IMR-90 (cell line): ENCODE measurements at regions not wholly inside any gene's neighbourhood (a gene's known extent, or its start where the extent isn't known, plus 50 kb on each side); places are given as distances from the start of the nearest gene placed in this dataset.

Experiments used
- ATAC-seq: fragments of 200-7000 bp; cut with Tn5 transposase; 2 replicates; pipeline ENCODE4 v1.9.1; 2020; ENCODE audit warnings: low read depth, mild to moderate bottlenecking, moderate library complexity
- BruUV-seq: library from RNA; stranded (reverse); fragments of 400-500 nt; replicated peaks from 2 replicates; lab custom pipeline; 2021; lab: Mats Ljungman, UMichigan
- CTCF ChIA-PET: fragments of 300-600 bp; formaldehyde crosslinking; extraction: SDS; loops from one replicate; lab custom pipeline; 2021; ENCODE audit warnings: antibody characterized with exemption; lab: Yijun Ruan, JAX
- POLR2A ChIA-PET: fragments of 300-600 bp; sonication (Branson Sonifier 250); formaldehyde crosslinking; loops from one replicate; lab custom pipeline; 2022; ENCODE audit warnings: antibody characterized with exemption; ENCODE audit not compliant: unreplicated experiment; lab: Charles Lee
- DNase-seq: peaks from one replicate; pipeline ENCODE4 v3.0.0; 2013
- H2AFZ ChIP-seq: replicated peaks from 2 replicates; pipeline ENCODE3; 2013; ENCODE audit warnings: low read length, mild to moderate bottlenecking; ENCODE audit not compliant: poor library complexity
- H2AK5ac ChIP-seq: 2 replicates; pipeline ENCODE4 v1.6.1; 2013; ENCODE audit warnings: low read depth, low read length, inconsistent platforms
- H2AK9ac ChIP-seq: replicated peaks from 2 replicates; pipeline ENCODE3; 2013; ENCODE audit warnings: mild to moderate bottlenecking, low read depth, low read length, moderate library complexity; ENCODE audit not compliant: poor library complexity
- H2BK120ac ChIP-seq: 2 replicates; pipeline ENCODE4 v1.6.1; 2013; ENCODE audit warnings: low read depth, low read length, inconsistent platforms
- H2BK15ac ChIP-seq: 3 replicates; pipeline ENCODE4 v1.6.1; 2013; ENCODE audit warnings: low read depth, low read length, inconsistent platforms
- H2BK20ac ChIP-seq: 2 replicates; pipeline ENCODE4 v1.6.1; 2013; ENCODE audit warnings: low read depth, mild to moderate bottlenecking, inconsistent platforms, low read length, moderate library complexity
- H2BK5ac ChIP-seq: 2 replicates; pipeline ENCODE4 v1.6.1; 2013; ENCODE audit warnings: mild to moderate bottlenecking, low read depth, low read length, inconsistent platforms; ENCODE audit not compliant: poor library complexity, severe bottlenecking
- H3K14ac ChIP-seq: replicated peaks from 2 replicates; pipeline ENCODE4 v1.6.1; 2013; ENCODE audit warnings: low read depth, low read length, inconsistent platforms
- H3K18ac ChIP-seq: 2 replicates; pipeline ENCODE4 v1.6.1; 2013; ENCODE audit warnings: low read depth, low read length, control low read depth
- H3K23ac ChIP-seq: 2 replicates; pipeline ENCODE4 v1.6.1; 2013; ENCODE audit warnings: low read depth, low read length, inconsistent platforms
- H3K27ac ChIP-seq: 2 replicates; pipeline ENCODE4 v1.5.1; 2013; ENCODE audit warnings: mild to moderate bottlenecking, control low read depth, low read length; ENCODE audit not compliant: insufficient read depth
- H3K27me3 ChIP-seq: 2 replicates; pipeline ENCODE4 v1.6.1; 2013; ENCODE audit warnings: low read length; ENCODE audit not compliant: control insufficient read depth, insufficient read depth
- H3K36me3 ChIP-seq: 2 replicates; pipeline ENCODE4 v1.6.1; 2013; ENCODE audit warnings: low read length, mixed read lengths; ENCODE audit not compliant: control insufficient read depth, insufficient read depth
- H3K4ac ChIP-seq: 2 replicates; pipeline ENCODE4 v1.6.1; 2013; ENCODE audit warnings: low read depth, low read length, inconsistent platforms
- H3K4me1 ChIP-seq: 2 replicates; pipeline ENCODE4 v1.6.1; 2013; ENCODE audit warnings: low read length, mixed read lengths; ENCODE audit not compliant: control insufficient read depth, insufficient read depth
- H3K4me2 ChIP-seq: 2 replicates; pipeline ENCODE4 v1.6.1; 2013; ENCODE audit warnings: low read depth, mild to moderate bottlenecking, control low read depth, low read length, moderate library complexity
- H3K4me3 ChIP-seq: 2 replicates; pipeline ENCODE4 v1.5.1; 2013; ENCODE audit warnings: low read depth, mild to moderate bottlenecking, control low read depth, low read length, moderate library complexity; ENCODE audit not compliant: insufficient read depth
- H3K56ac ChIP-seq: 2 replicates; pipeline ENCODE4 v1.6.1; 2013; ENCODE audit warnings: low read length, inconsistent platforms; ENCODE audit not compliant: insufficient read depth; ENCODE audit errors: extremely low read depth
- H3K79me1 ChIP-seq, 2 experiments: 2 replicates each; pipeline ENCODE4 v1.6.1; 2013; ENCODE audit warnings: low read length in 2 of 2, inconsistent platforms in 1 of 2, low read depth in 1 of 2
- H3K9ac ChIP-seq: 2 replicates; pipeline ENCODE4 v1.6.1; 2013; ENCODE audit warnings: low read depth, low read length, control low read depth
- H3K9me1 ChIP-seq: 2 replicates; pipeline ENCODE4 v1.6.1; 2013; ENCODE audit warnings: low read length, inconsistent platforms; ENCODE audit not compliant: insufficient read depth
- H3K9me3 ChIP-seq: 2 replicates; pipeline ENCODE4 v1.6.1; 2013; ENCODE audit warnings: low read length; ENCODE audit not compliant: control insufficient read depth, insufficient read depth
- H4K20me1 ChIP-seq: 2 replicates; pipeline ENCODE4 v1.6.1; 2013; ENCODE audit warnings: low read length, inconsistent platforms; ENCODE audit not compliant: insufficient read depth
- H4K5ac ChIP-seq: 2 replicates; pipeline ENCODE4 v1.6.1; 2013; ENCODE audit warnings: mild to moderate bottlenecking, low read depth, low read length, control low read depth
- H4K8ac ChIP-seq, 2 experiments: 2 replicates each; pipeline ENCODE4 v1.6.1; 2013; ENCODE audit warnings: low read depth in 2 of 2, low read length in 2 of 2, control low read depth in 1 of 2, inconsistent platforms in 1 of 2
- H4K91ac ChIP-seq: 2 replicates; pipeline ENCODE4 v1.6.1; 2013; ENCODE audit warnings: low read depth, low read length, inconsistent platforms; ENCODE audit not compliant: insufficient read depth
- BHLHE40 ChIP-seq: fragments of 150-350 bp; IDR thresholded peaks from 2 replicates; pipeline ENCODE4 v1.6.1; 2016; ENCODE audit warnings: mild to moderate bottlenecking, low read depth, low read length
- CEBPB ChIP-seq: IDR thresholded peaks from 2 replicates; pipeline ENCODE4 v1.6.1; 2012; ENCODE audit warnings: low read depth, low read length, improper control_type of control experiment
- CHD1 ChIP-seq: IDR thresholded peaks from 2 replicates; pipeline ENCODE4 v1.6.1; 2012; ENCODE audit warnings: low read depth, low read length, improper control_type of control experiment
- ELK1 ChIP-seq: fragments of 150-350 bp; IDR thresholded peaks from 2 replicates; pipeline ENCODE4 v1.6.1; 2016; ENCODE audit warnings: low read depth, mild to moderate bottlenecking, low read length, moderate library complexity, borderline replicate concordance
- FOS ChIP-seq: fragments of 150-350 bp; IDR thresholded peaks from 2 replicates; pipeline ENCODE4 v1.6.1; 2016; ENCODE audit warnings: low read depth, low read length
- MAFK ChIP-seq: IDR thresholded peaks from 2 replicates; pipeline ENCODE4 v1.6.1; 2012; ENCODE audit warnings: low read depth, low read length, improper control_type of control experiment
- MAZ ChIP-seq: IDR thresholded peaks from 2 replicates; pipeline ENCODE4 v1.6.1; 2012; ENCODE audit warnings: low read depth, mild to moderate bottlenecking, low read length, improper control_type of control experiment, moderate library complexity, borderline replicate concordance
- MXI1 ChIP-seq: IDR thresholded peaks from 2 replicates; pipeline ENCODE4 v1.6.1; 2012; ENCODE audit warnings: low read depth, mild to moderate bottlenecking, low read length, moderate library complexity, borderline replicate concordance
- NFE2L2 ChIP-seq: fragments of 150-350 bp; IDR thresholded peaks from 2 replicates; pipeline ENCODE4 v1.6.1; 2016; ENCODE audit warnings: low read depth, mild to moderate bottlenecking, low read length
- POLR2A ChIP-seq: IDR thresholded peaks from 2 replicates; pipeline ENCODE4 v1.6.1; 2012; ENCODE audit warnings: mild to moderate bottlenecking, low read depth, low read length
- RAD21 ChIP-seq: IDR thresholded peaks from 2 replicates; pipeline ENCODE4 v1.6.1; 2012; ENCODE audit warnings: low read length, improper control_type of control experiment
- RCOR1 ChIP-seq: IDR thresholded peaks from 2 replicates; pipeline ENCODE4 v1.6.1; 2012; ENCODE audit warnings: mild to moderate bottlenecking, low read length, improper control_type of control experiment; ENCODE audit not compliant: insufficient replicate concordance
- RFX5 ChIP-seq: IDR thresholded peaks from 2 replicates; pipeline ENCODE4 v1.8.0; 2012; ENCODE audit warnings: low read depth, mild to moderate bottlenecking, low read length, moderate library complexity
- SMC3 ChIP-seq: fragments of 150-350 bp; IDR thresholded peaks from 2 replicates; pipeline ENCODE4 v1.6.1; 2016; ENCODE audit warnings: low read depth, mild to moderate bottlenecking, antibody characterized with exemption, low read length, moderate library complexity
- WGBS, 2 experiments: methylation state at CpG; one replicate each; pipeline versions ENCODE4 v1.1.5 to v1.1.7; 2013; ENCODE audit warnings: missing lambda C conversion rate in 2 of 2; ENCODE audit not compliant: insufficient read length in 1 of 2; ENCODE audit errors: extremely low coverage in 2 of 2; 5-methylcytosine and 5-hydroxymethylcytosine counted together
- dilution Hi-C: fragments of 300-500 bp; cut with HindIII; formaldehyde crosslinking; loops from one replicate; pipeline ENCODE4 v1.14.3; 2018; ENCODE audit warnings: low sequenced_read_pairs; ENCODE audit not compliant: unreplicated experiment
- in situ Hi-C: fragments of 300-500 bp; cut with MboI; formaldehyde crosslinking; loops from 3 replicates; pipeline ENCODE4 v1.14.3; 2019; ENCODE audit warnings: low sequenced_read_pairs, inconsistent platforms, mixed read lengths
- intact Hi-C: fragments of 100-400 bp; cut with micrococcal nuclease; formaldehyde crosslinking; loops from 2 replicates; pipeline ENCODE4 v1.10.0; 2022
- TF ChIP-seq, protein P1 (sequence below): fragments of 150-350 bp; IDR thresholded peaks from 2 replicates; pipeline ENCODE4 v1.6.1; 2017; ENCODE audit warnings: mild to moderate bottlenecking, antibody characterized with exemption, low read length, low read depth
- TF ChIP-seq, protein P2 (sequence below): conservative IDR thresholded peaks from 2 replicates; pipeline ENCODE4 v1.5.1; 2012; ENCODE audit warnings: mild to moderate bottlenecking, low read depth, low read length, improper control_type of control experiment

GRCh38 chr5:178808886-178809285, 50.9 kb upstream of the ZNF354B start:
- POLR2A ChIA-PET = no interaction called here

More at GRCh38 chr5:178808886-178809285, 50.9 kb upstream of the ZNF354B start:
- no peak overlapping the region for H2AFZ ChIP-seq
- ATAC-seq (no peak), DNase-seq (no peak)
- TF ChIP-seq MXI1 = no peak
- TF ChIP-seq FOS = no peak
- no peak for TF ChIP-seq MAFK
- TF ChIP-seq MAZ = no peak
- no peak for TF ChIP-seq CHD1
- TF ChIP-seq, protein P1, sequence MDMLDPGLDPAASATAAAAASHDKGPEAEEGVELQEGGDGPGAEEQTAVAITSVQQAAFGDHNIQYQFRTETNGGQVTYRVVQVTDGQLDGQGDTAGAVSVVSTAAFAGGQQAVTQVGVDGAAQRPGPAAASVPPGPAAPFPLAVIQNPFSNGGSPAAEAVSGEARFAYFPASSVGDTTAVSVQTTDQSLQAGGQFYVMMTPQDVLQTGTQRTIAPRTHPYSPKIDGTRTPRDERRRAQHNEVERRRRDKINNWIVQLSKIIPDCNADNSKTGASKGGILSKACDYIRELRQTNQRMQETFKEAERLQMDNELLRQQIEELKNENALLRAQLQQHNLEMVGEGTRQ = no peak
- TF ChIP-seq, protein P2, sequence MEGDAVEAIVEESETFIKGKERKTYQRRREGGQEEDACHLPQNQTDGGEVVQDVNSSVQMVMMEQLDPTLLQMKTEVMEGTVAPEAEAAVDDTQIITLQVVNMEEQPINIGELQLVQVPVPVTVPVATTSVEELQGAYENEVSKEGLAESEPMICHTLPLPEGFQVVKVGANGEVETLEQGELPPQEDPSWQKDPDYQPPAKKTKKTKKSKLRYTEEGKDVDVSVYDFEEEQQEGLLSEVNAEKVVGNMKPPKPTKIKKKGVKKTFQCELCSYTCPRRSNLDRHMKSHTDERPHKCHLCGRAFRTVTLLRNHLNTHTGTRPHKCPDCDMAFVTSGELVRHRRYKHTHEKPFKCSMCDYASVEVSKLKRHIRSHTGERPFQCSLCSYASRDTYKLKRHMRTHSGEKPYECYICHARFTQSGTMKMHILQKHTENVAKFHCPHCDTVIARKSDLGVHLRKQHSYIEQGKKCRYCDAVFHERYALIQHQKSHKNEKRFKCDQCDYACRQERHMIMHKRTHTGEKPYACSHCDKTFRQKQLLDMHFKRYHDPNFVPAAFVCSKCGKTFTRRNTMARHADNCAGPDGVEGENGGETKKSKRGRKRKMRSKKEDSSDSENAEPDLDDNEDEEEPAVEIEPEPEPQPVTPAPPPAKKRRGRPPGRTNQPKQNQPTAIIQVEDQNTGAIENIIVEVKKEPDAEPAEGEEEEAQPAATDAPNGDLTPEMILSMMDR = no peak
- TF ChIP-seq CEBPB = no peak
- no peak for TF ChIP-seq POLR2A
- TF ChIP-seq BHLHE40 = no peak
- no peak for TF ChIP-seq RFX5
- no peak for TF ChIP-seq RAD21
- no peak for TF ChIP-seq NFE2L2
- TF ChIP-seq ELK1 = no peak
- TF ChIP-seq SMC3 = no peak
- no peak for TF ChIP-seq RCOR1
- no TSS peak for BruUV-seq
- H3K23ac ChIP-seq = no peak overlapping the region
- CTCF ChIA-PET = no interaction called here
- 72% methylated on average over 2 of the region's 5 CpGs; no CpG with 5 or more reads in 1 of the 2 experiments for WGBS, 2 experiments
- H2BK120ac ChIP-seq = no peak overlapping the region
- H4K91ac ChIP-seq = no peak overlapping the region
- no peaks in the 10 kb centered on the region for H3K4me1 ChIP-seq
- in situ Hi-C loops (no loop called here), dilution Hi-C loops (no loop called here), intact Hi-C loops (no loop called here)
- H3K18ac ChIP-seq = no peak overlapping the region
- H2AK9ac ChIP-seq = no peak overlapping the region
- H3K4ac ChIP-seq = no peak overlapping the region
- no peak overlapping the region for H2BK5ac ChIP-seq
- H2AK5ac ChIP-seq = no peak overlapping the region
- no peaks in the 10 kb centered on the region for H3K27me3 ChIP-seq
- H3K27ac ChIP-seq = no peak overlapping the region
- no peak overlapping the region for H2BK20ac ChIP-seq
- H3K9me1 ChIP-seq = no peaks in the 10 kb centered on the region
- H3K36me3 ChIP-seq = no peaks in the 10 kb centered on the region
- no peaks in the 10 kb centered on the region for H4K20me1 ChIP-seq
- H2BK15ac ChIP-seq = no peak overlapping the region
- H4K8ac ChIP-seq = no peak overlapping the region
- H3K9me3 ChIP-seq = peaks cover 17% of the 10 kb centered on the region
- H3K79me1 ChIP-seq = no peaks in the 10 kb centered on the region
- H3K14ac ChIP-seq = no peak overlapping the region
- H3K56ac ChIP-seq = no peak overlapping the region
- no peak overlapping the region for H3K4me2 ChIP-seq
- H3K4me3 ChIP-seq = no peak overlapping the region
- no peak overlapping the region for H4K5ac ChIP-seq
- no peak overlapping the region for H3K9ac ChIP-seq
